ENCODE measurements at regions not wholly inside any gene's neighbourhood (a gene's known extent, or its start where the extent isn't known, plus 50 kb on each side); places are given as distances from the start of the nearest gene placed in this dataset.
"Not testable (repeated sequence)": the region's sequence is repeated elsewhere in the genome, so short reads cannot be mapped to it uniquely, and the experiment has no call there.

DNA sequence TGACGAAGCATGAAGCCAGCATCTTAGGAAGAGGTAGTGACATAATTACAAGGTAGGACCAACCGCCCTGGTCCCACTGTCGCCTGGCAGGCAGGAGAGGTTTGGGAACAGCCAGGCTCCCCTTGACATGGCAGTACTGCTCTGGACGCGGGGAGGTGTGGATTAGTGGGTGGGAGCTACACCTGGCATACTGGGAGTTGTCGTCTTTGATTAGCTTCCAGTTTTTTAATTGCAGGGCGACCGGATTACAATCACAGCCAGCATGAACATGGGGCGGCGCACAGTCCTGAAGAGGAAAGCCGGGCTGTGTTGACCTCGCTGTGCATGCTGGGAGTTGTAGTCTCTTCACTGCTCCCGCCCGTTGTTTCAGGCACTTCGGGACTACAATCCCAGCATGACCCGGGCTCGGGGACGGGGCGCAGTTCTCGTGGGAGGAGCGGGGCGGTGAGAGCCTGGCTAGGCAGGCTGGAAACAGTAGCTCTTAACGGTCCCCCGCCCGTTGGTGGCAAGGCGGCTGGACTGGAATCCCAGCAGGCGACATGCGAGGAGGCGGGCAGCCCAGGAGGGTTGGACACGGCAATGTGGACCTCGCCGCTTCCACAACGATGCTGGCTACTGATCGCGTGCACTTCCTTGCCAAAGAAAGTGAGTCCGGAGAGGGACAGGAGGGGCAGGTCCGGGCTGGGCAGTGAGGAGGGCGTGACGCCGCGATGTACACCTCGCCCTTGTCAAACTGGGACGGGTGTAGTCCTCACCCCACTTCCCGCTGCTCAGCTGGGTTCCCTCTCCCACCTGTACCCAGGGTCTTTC lies 98.0 kb upstream of the ZNF722 start:
- no peak for DNase-seq (ENCODE audit: low spot score)
- Mint-ChIP-seq H3K27me3 (ENCODE audit: unreplicated experiment) (peaks cover 9% of the 10 kb centered on the region), H3K4me3 (ENCODE audit: unreplicated experiment) (no peak overlapping the region), H3K9me3 (ENCODE audit: unreplicated experiment) (peaks cover 45% of the 10 kb centered on the region), H3K4me1 (ENCODE audit: unreplicated experiment) (no peaks in the 10 kb centered on the region), H3K27ac (ENCODE audit: unreplicated experiment) (no peak overlapping the region), H3K36me3 (ENCODE audit: low read depth, unreplicated experiment) (peaks cover 6% of the 10 kb centered on the region)
- TF ChIP-seq, protein P1, sequence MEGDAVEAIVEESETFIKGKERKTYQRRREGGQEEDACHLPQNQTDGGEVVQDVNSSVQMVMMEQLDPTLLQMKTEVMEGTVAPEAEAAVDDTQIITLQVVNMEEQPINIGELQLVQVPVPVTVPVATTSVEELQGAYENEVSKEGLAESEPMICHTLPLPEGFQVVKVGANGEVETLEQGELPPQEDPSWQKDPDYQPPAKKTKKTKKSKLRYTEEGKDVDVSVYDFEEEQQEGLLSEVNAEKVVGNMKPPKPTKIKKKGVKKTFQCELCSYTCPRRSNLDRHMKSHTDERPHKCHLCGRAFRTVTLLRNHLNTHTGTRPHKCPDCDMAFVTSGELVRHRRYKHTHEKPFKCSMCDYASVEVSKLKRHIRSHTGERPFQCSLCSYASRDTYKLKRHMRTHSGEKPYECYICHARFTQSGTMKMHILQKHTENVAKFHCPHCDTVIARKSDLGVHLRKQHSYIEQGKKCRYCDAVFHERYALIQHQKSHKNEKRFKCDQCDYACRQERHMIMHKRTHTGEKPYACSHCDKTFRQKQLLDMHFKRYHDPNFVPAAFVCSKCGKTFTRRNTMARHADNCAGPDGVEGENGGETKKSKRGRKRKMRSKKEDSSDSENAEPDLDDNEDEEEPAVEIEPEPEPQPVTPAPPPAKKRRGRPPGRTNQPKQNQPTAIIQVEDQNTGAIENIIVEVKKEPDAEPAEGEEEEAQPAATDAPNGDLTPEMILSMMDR (IDR thresholded peaks at IDR 0.05; ENCODE audit: unreplicated experiment) = no peak

DNA sequence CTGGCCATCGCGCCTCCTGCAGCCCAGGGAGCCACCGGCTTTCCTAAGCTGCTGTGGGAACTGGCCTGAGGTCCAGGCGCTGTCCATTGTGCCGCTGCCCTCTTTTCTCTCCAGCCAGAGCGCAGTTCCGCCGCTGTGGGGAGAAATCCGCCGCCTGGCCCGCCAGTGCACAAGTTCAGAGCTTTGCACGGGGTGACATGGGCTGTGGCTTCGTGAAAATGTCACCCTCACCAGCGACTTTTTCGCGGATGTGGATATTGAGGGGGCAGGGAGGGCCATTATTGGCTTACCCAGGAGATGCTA lies 97.5 kb upstream of the ZNF722 start:
- not testable (repeated sequence) for DNase-seq (ENCODE audit: low spot score); H3K4me3 Mint-ChIP-seq (ENCODE audit: unreplicated experiment); H3K27me3 Mint-ChIP-seq (ENCODE audit: unreplicated experiment); H3K4me1 Mint-ChIP-seq (ENCODE audit: unreplicated experiment); H3K36me3 Mint-ChIP-seq (ENCODE audit: low read depth, unreplicated experiment); H3K27ac Mint-ChIP-seq (ENCODE audit: unreplicated experiment)
- H3K9me3 Mint-ChIP-seq (ENCODE audit: unreplicated experiment) = peaks cover 45% of the 10 kb centered on the region

DNA sequence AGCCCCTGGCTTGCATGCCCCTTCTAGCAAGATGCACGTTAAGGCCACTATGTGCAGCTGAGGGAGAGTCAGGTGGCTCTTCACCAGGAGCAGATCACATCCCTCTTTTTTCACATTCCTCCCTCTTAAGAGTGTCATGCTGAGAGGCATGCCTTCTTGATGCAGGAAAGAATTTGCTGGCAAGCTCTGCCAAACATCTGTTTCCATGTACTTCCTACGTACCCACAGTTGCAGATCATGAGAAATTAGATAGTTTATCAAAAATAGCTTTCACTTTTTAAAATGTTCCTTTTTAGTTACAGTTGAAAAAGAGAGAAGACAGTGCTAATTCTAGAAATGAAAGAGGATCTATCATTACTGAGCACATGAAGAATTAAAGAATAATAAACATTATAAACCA lies 79.7 kb upstream of the ZNF722 start:
- Mint-ChIP-seq H3K36me3 (ENCODE audit: low read depth, unreplicated experiment) (no peaks in the 10 kb centered on the region), H3K4me1 (ENCODE audit: unreplicated experiment) (no peaks in the 10 kb centered on the region), H3K27me3 (ENCODE audit: unreplicated experiment) (no peaks in the 10 kb centered on the region), H3K9me3 (ENCODE audit: unreplicated experiment) (peaks cover 33% of the 10 kb centered on the region), H3K27ac (ENCODE audit: unreplicated experiment) (no peak overlapping the region), H3K4me3 (ENCODE audit: unreplicated experiment) (no peak overlapping the region)
- no peak for DNase-seq (ENCODE audit: low spot score)
- TF ChIP-seq, protein P1 (IDR thresholded peaks at IDR 0.05; ENCODE audit: unreplicated experiment) = no peak

DNA sequence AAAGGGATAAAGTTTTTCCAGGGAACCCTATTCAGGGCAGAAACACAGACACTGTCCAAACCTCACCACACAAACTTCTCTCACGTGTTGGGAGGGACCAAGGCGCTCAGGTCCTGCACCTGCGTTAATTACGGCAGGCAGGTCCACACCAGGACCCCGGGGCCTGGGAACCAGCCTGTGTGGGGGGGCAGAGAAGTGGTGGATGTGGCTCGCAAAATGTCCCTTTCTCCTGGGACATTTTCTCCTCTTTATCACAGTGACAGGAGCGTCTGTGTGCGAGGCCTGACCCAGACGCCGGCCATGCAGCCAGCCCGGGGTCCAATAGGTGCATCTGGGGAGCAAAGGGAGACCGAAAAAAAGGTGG lies 73.4 kb upstream of the ZNF722 start:
- DNase-seq (ENCODE audit: low spot score) = no peak
- H3K4me3 Mint-ChIP-seq (ENCODE audit: unreplicated experiment) = no peak overlapping the region
- H3K9me3 Mint-ChIP-seq (ENCODE audit: unreplicated experiment) = peaks cover 34% of the 10 kb centered on the region
- TF ChIP-seq, protein P1 (IDR thresholded peaks at IDR 0.05; ENCODE audit: unreplicated experiment) = no peak
- H3K27me3 Mint-ChIP-seq (ENCODE audit: unreplicated experiment) = peaks cover 14% of the 10 kb centered on the region
- no peaks in the 10 kb centered on the region for H3K4me1 Mint-ChIP-seq (ENCODE audit: unreplicated experiment)
- peaks cover 9% of the 10 kb centered on the region for H3K36me3 Mint-ChIP-seq (ENCODE audit: low read depth, unreplicated experiment)
- H3K27ac Mint-ChIP-seq (ENCODE audit: unreplicated experiment) = no peak overlapping the region

DNA sequence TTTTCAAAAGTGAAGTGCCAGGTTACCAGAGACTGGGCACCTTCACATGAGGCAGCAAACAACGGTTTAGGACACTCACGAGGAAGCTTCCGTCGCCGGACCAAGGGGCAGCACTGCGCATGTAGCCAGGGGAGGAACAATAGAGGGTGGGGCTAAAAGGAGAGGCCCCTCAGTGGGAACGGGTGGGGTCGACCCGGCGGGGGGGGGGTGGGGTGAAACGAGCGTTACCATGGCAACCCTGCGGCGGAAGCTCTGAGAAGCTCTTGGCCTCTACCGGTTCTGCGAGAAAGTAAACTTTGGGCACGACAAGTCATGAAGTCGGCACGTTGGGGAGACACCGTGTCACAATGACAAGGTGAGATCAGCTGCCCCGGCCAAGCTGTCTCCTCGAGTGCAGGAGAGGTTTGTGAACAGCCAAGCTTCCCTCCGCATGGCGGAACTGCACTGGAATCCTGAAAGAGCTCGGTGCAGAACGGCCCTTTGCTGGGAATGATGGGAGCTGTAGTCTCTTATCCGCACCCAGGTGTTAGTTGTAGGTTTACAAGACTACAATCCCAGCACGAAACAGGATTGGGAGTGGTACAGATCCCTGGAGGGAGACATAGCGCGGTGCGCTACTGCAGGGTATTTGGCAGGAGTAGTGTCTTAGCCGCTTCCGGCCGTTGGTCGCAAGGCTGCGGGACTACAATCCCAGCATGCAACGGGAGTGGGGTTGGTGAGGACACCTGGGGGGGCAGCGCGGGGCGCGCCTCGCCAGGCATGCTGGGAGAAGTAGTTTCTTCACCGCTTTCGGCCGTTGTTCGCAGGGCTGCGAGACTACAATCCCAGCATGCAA lies 72.8 kb upstream of the ZNF722 start:
- Mint-ChIP-seq H3K9me3 (ENCODE audit: unreplicated experiment) (peaks cover 36% of the 10 kb centered on the region), H3K36me3 (ENCODE audit: low read depth, unreplicated experiment) (peaks cover 13% of the 10 kb centered on the region), H3K4me1 (ENCODE audit: unreplicated experiment) (no peaks in the 10 kb centered on the region)

More for the DNA sequence above, 72.8 kb upstream of the ZNF722 start:
- DNase-seq (ENCODE audit: low spot score) = no peak
- no peak overlapping the region for H3K27ac Mint-ChIP-seq (ENCODE audit: unreplicated experiment)
- TF ChIP-seq, protein P1 (IDR thresholded peaks at IDR 0.05; ENCODE audit: unreplicated experiment) = no peak
- H3K27me3 Mint-ChIP-seq (ENCODE audit: unreplicated experiment) = peaks cover 14% of the 10 kb centered on the region
- no peak overlapping the region for H3K4me3 Mint-ChIP-seq (ENCODE audit: unreplicated experiment)

Measured in endothelial cell (in vitro differentiated cells).